GM21786 (cell line): ENCODE measurements at regions not wholly inside any gene's neighbourhood (a gene's known extent, or its start where the extent isn't known, plus 50 kb on each side); places are given as distances from the start of the nearest gene placed in this dataset.
"Not testable (repeated sequence)": the region's sequence is repeated elsewhere in the genome, so short reads cannot be mapped to it uniquely, and the experiment has no call there.

ENCODE experiments used
- ATAC-seq: cut with Tn5 transposase; IDR thresholded peaks from one replicate; pipeline ENCODE4 v1.9.1; 2021; ENCODE audit not compliant: unreplicated experiment

DNA sequence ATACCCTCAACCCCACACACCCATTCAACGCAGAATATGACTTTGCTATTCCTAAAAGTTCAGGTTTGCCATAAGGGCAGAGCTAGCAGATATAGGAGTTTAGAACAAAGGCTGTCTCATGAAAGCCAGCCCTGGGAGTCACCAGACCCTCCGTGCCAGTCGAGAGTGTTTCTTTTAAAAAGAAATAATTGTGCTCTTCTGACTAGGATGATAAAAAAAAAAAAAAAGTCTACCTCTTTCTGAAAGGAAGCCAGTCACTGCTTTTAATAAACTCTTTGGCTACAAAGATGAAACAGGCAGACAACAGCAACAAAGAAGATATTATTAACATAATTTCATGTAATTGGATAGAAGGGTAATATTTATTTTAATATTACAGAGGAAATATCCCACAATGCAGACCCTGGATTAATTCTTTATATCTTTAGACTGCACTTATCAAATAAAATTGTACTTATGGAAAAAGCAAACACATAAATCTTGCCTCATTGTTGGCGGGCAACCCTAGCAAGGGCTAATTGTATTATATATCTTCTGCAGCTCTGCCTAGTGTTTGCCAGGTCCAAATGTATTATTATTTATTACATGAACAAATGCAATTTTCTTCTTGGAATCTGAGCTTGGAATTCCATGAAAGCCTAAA, 277.5 kb upstream of the DYNLRB2 start:
- ATAC-seq = no peak

DNA sequence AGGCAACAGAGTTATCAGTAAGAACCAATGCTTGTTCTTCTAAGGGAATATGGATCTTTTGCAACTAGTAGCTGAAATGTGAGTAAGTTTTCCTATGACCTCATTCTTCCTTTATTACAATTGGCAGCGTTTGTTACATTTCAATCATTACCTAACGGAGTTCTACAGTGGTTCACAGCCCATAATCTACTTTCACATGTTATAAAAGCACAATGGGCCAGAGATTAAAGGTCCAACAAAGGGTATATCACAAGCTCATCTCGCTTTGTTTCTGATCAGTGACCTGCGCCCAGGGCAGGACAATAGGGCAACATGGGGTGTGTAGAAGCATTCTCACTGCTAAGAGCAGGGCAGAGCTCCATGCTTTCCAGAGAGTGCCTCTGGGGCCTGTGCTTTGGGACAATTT, 279.9 kb upstream of the DYNLRB2 start:
- no peak for ATAC-seq

DNA sequence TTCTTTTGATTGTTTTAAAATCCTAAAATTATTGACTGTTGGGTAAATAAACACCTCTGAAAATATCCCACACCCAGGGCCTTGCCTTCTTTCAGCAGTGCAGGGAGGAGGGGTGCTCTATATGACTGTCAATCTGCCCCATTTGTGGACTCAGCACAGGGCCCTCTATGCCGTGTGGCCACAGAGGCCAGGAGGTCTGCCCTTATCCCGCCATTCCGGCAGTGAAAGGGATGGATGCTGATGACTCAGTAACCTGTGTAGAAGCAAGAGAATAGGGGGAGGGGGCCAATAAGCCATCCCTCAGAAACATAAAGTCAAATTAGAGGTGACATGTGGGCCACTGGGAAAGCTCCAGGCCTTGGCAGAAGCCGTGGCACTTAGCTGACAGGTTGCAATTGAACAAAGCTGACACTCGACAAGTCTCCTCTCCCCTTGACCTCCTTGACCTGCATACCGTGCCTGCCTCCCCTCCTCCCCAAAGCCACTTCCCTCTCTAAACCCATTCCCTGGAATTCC, 281.4 kb upstream of the DYNLRB2 start:
- ATAC-seq = no peak

DNA sequence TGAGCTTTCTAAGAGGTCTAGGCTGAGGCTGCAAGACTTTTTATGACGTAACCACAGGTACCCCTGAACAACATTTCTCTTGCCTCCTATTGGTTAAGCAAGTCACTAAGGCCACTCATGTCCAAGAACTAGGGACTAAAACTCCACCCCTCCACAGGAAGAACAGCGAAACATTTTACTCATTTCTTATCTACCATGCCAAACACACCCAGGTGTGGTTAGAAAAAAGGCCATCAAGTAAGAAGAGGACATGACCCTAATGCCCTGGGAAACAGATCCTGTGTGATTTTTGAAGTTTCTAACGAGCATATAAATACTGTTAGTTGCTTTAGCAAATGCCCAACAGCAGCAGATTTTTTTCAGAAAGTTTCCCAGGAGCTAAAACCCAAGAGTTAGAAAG, 282.4 kb upstream of the DYNLRB2 start:
- no peak for ATAC-seq

DNA sequence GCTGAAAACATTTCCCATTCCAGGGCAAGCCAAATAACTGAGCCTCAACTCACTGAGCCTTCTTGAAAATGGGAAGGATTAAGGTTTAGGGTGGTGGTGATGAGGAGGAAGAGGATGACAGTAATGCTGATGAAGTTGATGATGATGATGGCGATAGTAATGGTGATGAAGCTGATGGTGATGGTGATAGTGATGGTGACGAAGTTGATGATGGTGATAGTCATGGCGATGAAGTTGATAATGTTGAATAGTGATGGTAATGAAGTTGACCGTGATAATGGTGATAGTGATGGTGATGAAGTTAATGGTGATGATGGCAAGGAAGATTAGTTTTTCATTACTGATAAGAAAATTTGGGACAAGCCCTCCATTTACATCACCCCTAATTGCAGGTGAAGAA, 285.8 kb upstream of the DYNLRB2 start:
- ATAC-seq = no peak

DNA sequence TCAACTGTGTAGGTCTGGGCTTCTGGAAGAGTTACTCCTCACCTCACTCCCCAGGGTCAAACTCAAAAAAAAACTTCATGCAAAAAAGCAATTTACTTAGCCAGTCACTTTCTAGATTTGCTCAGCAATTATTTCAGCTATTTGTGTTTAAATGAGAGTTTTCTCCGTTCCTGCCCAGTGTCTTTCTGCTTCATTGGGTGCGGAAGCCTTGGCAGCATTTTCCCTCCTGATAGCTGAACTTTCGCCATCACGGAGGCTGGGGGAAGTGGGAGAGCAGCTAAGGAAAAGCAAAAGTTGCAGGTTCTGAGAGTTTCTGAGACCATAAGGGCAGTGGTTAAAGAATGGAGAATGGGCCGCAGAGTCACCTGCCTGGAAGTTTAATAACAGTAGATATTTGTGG, 287.1 kb upstream of the DYNLRB2 start:
- ATAC-seq = no peak

DNA sequence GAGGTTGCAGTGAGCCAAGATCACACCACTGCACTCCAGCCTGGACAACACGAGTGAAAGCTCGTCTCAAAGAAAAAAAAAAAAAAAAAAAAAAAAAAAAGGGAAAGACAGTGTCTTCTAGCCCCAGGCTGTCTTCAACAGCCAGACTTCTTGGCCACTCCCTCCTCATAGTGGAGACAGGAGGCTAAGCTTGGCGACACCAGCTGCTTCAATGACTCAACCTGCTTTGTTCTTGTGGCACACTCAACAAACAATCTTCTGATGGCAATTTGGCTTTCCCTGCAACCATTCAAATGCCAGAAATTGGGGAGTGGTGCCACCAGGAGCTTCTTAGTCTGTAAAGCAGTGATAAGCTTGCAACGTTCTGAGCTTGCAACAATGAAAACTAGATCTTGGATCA, 290.4 kb upstream of the DYNLRB2 start:
- ATAC-seq = no peak

DNA sequence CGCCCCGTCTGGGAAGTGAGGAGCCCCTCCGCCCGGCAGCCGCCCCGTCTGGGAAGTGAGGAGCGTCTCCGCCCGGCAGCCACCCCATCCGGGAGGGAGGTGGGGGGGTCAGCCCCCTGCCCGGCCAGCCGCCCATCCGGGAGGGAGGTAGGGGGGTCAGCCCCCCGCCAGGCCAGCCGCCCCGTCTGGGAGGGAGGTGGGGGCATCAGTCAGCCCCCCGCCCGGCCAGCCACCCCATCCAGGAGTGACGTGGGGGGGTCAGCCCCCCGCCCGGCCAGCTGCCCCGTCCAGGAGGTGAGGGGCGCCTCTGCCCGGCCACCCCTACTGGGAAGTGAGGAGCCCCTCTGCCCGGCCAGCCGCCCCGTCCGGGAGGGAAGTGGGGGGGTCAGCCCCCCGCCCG, 297.5 kb upstream of the DYNLRB2 start:
- ATAC-seq = not testable (repeated sequence)

DNA sequence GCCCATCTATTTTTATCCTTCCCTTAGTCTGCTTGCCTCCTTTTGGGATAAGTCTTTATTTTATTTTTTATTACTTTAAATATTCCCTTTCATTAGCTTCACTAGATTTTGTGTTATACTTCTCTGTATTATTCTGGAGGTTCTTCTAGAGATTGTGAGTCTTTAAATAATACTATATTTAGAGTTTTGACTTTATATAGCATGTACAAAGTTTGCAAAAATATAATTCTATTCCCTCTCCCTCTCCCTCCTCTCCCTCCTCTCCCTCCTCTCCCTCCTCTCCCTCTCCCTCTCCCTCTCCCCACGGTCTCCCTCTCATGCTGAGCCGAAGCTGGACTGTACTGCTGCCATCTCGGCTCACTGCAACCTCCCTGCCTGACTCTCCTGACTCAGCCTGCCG, 298.5 kb upstream of the DYNLRB2 start:
- not testable (repeated sequence) for ATAC-seq

DNA sequence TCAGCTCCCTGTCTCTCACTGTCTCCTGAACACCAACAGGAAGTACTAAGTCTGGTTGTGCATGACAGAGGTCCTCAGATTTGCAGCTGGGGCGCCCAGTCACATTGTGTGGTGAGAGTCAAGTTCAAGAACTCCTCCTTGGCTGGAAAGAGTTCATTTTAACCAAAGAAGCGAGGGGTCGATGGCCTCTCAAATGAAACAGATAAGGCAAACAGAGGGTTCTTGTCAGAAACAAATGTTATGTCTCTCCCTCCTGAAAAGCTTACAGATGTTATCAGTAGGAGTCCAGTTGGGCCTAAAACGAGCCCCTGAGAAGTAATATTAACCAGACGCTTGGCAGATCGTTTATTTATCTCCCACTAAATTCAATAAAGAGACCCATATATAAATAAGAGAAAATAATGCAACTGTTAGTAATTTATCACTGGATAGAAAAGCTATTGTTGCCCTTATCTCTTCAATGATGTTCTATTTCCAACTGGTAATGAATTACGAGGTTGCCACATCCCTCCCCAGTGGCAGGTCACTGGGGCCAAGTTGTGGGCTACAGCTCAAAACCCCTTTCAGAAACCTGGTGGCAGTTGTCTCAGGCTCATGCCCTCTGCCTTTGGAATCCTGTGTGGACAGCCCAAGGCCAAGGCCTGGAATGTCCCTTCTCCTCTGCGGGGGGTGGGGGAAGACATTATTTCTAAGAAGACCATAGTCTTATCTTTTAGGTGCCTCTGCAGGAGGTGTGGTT, 307.5 kb upstream of the DYNLRB2 start:
- ATAC-seq = no peak

DNA sequence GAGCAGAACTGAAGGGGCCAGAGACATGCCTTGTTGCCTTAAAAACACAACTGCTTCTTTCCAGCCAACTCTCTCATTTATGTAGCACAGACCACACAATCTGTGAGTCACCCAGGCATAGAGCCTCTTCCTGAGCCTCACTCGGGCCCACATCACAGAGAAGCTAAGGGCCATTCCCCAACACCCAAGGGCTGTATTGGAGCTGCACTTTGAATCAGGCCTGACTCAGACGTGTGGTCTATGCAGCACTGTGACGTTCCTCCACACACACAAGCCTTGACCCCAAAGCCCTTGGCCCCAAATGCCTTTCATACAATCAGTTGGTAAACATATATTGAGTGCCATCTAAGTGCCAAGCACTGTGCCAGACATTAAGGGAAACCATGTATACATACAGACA, 308.9 kb upstream of the DYNLRB2 start:
- ATAC-seq = peak; percentile 73

DNA sequence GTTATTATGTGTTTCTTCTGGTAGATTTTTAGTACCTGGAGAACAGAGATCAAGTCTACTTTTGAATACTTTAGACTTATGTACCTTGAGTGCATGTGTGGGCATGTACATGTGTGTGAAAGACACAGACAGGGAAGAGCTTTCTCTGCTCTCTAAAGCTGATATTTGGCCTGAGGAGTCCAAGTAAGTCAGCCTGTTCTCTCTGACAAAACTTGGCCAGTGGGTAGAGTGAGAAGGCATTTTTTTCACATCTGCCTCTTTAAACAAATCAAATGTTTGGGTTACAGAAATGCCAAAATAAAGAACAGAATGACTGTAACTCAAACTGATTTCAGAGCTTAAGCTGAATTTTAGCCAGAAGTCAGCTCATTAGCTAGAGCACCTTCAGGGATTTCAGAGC, 309.7 kb upstream of the DYNLRB2 start:
- ATAC-seq = no peak

DNA sequence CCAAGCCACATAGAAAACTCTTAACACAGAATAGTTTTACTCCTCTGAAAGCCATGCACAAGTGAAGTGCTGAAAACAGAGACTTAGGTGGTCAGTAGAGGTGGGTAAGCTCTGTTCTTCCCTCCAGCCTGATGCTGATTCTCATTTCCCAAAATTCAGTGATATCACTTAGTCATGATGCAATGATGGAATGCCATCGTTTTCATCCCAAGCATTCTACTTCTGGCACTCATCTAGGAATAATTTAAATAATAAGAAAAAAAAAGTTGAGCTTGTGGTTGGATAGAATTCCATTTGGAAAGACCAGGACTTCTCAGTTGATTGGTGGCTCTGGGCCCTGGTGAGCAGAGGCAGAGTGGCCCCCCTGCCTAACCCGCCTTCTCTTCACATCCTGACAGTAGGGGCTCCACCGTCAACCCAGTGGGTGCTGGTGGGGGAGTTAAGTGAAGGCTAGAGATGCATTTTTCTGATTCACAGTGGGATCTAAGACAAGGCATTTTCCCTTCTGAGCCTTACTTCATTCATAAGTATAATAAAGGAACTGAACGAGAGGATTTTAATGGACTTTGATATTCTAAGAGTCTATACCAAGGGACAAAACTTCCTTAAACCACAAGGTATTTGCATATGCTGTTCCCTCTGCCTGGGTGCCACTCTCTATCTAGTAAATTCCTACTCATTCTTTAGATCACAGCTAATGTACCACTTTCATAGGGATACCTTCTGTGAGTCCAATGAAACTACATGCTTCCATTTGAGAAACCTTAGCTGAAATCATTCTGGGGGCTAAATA, 310.3 kb upstream of the DYNLRB2 start:
- ATAC-seq = no peak

DNA sequence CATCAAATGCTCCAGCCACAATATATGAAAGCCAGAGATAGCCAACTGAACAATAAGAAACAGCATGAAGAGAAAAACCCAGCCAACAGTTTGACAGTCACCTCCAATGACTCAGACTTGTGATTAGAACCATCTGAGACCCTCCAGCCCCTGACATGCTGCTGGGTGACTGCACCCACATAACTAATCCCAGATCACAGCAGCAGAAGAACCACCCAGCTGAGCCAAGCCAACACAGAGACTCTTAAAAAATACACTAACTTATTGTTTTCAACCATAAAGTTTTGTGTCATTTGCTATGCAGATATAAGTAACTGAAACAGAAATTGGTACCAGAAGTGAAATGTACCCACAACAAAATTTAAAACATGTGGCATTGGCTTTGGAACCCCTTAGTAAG, 314.3 kb upstream of the DYNLRB2 start:
- no peak for ATAC-seq

DNA sequence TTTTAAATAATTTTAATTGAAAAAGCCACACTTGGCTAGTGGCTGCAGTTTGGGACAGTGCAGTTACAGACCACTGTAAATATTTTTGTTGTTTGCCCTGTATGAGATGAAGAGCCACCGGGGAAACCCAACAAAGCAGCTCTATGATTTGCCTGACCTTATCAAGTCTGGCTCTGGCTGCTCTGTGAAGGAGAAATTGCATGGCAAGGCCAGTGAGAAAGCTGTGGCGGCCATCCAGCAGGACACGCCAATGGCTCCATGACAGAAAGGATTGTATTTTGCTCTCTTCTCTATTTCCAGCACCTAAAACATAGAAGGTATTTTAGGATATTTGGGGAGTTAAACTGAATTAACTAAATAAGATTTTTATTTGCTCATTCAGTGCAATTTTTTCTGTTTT, 330.0 kb upstream of the DYNLRB2 start:
- no peak for ATAC-seq

DNA sequence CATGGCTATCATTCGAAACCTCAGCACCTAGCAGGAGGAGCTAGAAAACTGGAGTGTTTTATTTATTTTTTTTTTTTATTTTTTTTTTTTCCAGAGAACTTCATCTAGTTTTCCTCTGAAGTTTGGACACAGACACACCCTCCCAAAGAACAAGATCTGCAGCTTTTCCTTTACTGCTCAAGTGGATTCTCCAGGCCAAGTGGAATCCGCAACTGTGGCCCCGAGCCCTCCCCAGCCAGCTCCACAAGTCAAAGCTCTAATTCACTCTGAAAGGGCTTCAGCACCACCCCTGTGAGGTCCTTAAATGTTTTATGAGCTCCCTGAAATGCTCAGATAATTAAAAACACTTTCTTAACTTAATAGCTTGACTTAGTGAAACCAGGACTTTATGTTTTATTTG, 332.1 kb upstream of the DYNLRB2 start:
- ATAC-seq = no peak

DNA sequence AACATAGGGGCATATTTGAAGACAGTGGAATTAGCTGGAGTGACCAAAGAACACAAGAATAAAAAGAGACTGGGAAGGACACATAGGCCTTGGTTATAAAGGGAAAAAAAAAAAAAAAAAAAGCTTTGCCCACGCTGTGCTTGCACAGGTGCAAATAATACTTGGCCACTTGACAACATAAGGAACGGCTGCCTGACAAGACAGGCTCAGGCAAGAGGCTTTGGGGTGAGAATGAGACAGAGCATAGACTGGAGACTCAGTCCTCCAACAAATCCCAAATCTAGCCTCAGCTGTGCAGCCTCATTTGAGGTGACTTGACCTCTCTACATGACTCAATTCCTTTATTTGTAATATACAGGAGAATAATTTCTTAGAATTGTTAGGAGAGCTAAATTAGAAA, 332.8 kb upstream of the DYNLRB2 start:
- ATAC-seq = no peak

DNA sequence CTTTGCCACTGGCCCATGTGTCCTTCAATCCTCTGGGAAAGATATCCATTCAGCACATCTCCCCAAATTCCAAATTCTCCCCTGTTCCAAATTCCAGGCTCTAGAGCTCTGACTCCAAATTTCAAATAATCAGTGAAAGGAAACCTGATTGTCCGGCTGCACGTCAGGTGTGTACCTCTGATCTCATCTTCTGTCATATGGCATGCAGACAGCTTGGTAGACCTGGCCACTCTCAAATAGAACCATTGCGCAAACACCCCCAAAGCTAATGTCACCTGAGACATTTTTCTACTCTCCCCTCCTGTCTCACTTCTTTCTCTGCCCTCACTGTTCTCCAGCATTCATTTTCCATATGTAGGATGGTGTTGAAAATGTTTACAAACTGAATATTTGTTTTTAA, 337.0 kb upstream of the DYNLRB2 start:
- no peak for ATAC-seq

DNA sequence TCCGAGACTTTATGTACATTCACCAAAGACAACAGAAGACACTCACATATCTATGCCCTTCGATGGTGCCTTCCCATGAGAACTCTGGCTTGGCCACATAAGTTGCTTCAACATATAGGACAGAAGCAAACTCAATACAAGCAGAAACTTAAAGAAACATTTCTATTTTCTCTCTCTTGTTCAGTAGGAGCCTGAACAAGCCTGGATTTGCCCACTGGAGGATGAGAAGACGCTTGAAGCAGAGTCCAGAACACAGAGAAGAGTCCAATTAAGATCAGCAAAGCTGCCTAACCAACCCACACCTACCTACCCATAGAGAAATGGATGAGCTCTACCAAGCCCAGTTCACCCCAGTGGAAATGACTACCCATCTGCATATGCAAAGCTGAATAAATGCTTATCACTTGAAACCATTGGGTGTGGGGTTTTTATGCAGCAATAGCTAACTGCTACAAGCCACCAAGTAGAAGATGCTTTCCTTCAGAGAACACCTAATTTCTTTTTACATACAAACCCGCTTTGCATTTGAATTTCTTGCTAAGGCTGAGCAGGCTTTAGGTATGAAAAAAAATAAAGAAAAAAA, 337.9 kb upstream of the DYNLRB2 start:
- no peak for ATAC-seq

DNA sequence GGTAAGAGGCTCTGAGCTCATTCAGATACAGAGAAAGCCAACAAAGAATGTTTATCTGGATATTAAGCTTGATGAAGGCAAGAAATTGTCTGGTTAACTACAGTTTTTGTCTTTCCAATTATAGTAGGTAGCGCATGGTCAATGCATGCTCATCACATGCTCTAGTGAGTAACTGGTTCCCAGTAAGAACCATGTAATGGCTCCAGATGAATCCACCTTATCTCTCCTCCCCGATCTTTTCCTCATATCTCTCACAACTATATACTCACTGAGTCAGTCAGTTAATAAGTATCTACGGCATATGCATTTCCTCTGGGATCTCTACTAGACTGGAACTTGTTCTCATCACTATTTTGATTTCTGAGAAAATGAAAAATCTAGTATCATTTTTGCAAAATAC, 340.7 kb upstream of the DYNLRB2 start:
- ATAC-seq = no peak

DNA sequence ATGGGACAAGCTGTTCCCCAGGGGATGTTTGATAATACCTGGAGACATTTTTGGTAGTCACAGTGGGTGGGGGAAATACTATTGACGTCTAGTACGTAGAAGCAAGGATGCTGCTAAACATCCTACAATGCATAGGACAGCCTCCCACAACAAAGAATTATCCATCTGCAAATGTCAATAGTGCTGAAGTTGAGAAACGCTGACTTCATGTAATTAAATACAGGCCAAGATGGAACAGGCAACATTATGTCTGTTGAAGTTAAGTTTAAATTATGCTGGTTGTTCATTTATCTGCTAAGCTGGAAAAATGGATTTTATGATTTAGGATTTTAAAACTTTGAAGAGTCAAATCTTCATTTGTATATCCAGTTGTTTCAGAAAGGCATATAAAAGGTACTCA, 341.2 kb upstream of the DYNLRB2 start:
- no peak for ATAC-seq
